M059J (cell line): ENCODE measurements at regions not wholly inside any gene's neighbourhood (a gene's known extent, or its start where the extent isn't known, plus 50 kb on each side); places are given as distances from the start of the nearest gene placed in this dataset.
"Not testable (repeated sequence)": the region's sequence is repeated elsewhere in the genome, so short reads cannot be mapped to it uniquely, and the experiment has no call there.

ENCODE experiments used
- DNase-seq: peaks from one replicate; pipeline ENCODE4 v3.0.0-alpha.2; 2012; ENCODE audit warnings: low read depth

DNA sequence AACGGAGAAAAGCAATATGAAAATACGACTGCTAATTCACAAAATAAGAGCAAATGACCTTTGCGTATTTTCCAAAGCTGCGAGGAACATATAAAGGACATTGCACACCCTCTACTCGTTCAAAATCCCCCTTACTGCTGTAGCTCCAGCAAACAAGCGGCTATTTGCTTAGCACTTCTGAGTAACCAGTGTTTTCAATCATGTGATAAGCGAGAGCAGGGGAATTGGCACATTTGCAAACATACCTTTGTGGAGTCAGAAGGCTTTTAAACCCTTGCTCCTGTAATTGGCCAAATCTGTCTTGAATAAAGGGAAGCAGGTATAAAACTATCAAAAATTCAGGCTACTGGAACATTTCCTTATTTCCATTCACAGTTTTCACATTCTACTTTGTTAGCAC lies 610.2 kb downstream of the UBE2NL start:
- no peak for DNase-seq

DNA sequence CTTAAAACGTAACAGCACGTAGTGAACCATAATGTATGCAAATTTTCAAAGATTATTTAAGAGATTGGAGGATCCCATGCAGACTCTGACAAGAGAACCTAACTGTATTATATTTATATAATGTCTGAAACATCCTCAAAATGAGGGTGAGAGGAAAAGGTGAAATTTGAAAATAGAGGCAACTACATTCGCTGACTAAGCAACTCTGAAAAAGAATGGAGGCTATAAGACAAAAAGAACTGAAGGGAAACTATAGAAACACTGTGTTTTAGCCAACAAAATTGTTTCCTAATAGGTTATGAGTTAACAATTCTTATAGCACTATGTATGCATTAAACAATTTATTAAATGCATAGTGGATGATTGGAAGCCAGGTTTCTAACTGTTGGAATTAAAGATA lies 648.0 kb downstream of the UBE2NL start:
- no peak for DNase-seq

DNA sequence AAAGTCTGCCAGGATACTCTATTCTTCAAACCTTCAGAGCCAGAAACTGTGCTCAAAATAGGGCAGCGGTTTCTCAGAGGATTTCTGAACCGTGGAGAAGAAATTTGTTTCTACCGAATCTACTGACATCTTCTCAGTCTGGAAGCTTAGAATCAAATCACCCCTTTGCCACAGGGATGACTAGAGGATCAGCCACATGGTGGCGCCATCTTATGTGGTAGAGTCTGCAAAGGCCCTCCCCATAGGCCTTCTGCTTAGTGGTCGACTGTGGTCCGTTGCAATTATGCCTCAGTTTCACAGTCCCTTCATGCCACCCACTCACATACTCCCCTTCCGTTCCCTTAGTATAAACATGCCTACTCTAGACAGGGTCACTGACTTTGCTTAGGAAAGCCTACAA lies 680.7 kb upstream of the SPANXN1 start:
- no peak for DNase-seq

DNA sequence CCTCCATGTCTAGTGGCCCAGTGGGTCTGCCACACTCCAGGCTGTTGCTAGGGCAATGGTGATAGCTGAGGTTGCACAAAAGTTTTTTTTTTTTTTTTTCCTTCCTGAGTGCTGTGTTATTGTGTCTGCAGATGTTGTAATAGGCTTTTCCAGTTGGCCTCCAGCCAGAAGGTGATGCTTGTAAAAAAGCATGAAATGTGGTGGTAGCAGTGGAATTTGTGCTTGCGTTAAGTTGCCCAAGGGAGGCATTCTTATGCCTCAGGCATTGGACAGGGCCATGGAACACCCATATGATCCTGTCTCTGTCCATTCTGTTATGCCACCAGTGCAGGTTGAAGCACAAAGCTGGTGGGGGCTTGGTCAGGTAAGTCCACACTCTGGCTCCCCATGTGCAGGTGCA lies 660.5 kb upstream of the SPANXN1 start:
- DNase-seq = peak; percentile 1

DNA sequence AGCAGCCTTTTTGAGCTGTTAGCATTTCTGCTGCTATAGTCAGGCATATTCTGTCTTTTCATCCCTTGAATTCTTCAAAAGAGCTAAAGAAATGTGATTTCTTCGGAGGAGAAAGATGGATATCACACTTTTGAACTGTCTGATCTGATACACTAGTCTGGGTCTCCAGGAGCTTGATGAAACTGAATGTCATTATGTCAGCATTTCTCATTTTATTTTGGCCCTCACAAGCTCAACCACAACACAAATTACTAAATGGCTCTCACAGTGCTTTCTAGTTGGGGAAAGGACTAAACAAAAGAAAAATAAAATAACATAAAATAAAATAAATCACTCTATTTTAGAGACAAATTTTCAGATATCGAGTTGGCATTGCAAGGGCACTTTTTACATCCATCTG lies 655.3 kb upstream of the SPANXN1 start:
- no peak for DNase-seq

DNA sequence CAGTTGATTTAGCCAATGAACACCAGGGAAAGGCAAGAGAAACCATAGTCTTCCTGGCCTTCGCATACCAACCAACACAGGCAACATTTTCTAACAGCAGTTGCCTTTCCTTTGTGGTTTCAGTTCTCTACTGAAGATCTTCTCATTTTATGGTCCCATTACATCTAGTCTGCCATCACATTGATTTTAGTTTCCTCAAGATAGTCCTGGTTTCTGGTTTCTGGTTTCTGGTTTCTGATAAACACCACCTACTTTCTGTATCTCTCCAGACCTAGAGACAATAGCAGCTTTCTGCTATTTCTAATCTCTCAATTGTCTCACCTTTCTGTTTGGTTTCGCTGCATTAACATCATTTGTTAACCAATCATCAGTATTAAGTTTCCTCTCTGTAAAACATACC lies 646.3 kb upstream of the SPANXN1 start:
- no peak for DNase-seq

DNA sequence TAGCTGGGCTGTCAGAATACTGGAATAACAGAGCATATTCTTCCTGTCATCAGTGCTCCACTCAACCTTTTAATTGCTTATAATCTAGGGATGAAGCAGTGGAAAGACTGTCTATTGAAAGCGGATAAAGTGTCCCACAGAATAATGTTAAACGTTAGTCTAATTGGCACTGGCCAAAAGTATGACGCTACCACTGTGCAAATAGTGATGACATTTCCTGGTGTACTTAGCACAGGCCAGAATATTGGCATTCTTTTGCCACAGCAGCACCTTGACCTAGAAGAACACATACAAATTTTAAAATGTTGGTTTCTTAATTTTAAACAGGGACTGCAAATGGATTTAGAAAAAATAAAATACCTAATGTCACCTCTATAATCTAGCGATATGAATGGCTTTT lies 635.2 kb upstream of the SPANXN1 start:
- no peak for DNase-seq

DNA sequence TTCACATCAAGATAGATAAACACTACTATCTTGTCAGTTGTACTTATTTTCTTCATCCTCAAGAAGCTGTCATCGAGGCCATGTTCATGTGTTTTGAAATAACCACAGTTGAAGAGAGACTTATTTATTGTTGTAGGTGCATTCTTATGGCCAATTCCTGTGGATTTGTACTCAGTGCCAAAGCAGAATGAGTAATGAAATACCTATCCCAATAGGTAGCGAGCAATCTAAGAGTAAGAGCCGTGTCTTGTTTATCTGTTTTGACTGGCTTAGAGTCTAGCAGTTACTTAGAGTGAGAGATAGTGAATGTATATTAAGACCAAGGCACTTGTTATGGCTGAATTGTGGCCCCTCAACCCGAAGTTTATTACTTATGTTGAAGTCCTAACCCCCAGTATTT lies 631.0 kb upstream of the SPANXN1 start:
- DNase-seq = no peak

DNA sequence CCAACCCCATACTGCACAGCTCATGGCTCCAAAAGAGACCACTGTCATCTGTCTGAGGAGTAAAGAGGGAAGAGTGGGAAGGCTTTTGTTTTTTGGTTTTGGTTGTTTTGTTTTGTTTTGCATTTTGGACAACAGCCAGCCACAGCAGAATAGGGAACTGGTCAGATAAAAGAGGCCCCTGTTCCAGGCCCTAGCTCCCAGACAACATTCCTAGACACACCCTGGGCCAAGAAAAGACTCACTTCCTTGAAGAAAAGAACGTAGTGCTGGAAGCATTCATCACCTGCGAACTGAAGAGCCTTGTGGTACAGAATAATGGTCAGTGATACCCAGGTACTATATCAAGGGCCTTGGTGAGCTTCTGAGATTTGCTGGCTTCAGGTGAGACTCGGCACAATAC lies 619.4 kb upstream of the SPANXN1 start:
- no peak for DNase-seq

DNA sequence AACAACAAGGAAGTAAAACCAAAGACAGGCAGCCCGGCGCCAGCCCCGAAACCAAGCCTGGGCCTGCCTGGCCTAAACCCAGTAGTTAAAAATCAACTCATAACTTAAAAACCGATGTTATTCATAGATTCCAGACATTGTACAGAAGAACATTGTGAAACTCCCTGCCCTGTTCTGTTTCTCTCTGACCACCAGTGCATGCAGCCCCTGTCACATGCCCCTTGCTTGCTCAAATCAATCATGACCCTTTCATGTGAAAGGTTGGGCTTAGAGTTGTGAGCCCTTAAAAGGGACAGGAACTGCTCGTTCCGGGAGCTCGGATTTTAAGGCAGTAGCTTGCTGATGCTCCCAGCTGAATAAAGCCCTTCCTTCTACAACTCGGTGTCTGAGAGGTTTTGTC lies 612.9 kb upstream of the SPANXN1 start:
- DNase-seq = not testable (repeated sequence)

DNA sequence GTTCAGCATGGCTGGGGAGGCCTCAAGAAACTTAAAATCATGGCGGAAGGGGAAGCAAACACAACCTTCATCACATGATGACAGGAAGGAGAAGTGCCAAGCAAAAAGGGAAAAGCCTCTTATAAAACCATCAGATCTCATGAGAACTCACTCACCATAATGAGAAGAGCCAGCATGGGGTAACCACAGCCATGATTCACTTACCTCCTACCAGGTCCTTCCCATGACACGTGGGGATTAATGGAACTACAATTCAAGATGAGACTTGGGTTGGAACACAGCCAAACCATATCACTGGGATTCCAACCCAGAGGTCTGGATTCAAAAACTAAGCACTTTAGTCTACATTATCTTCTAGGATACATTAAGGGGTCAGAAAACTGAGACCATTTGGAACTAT lies 609.6 kb upstream of the SPANXN1 start:
- DNase-seq = peak; percentile 17

DNA sequence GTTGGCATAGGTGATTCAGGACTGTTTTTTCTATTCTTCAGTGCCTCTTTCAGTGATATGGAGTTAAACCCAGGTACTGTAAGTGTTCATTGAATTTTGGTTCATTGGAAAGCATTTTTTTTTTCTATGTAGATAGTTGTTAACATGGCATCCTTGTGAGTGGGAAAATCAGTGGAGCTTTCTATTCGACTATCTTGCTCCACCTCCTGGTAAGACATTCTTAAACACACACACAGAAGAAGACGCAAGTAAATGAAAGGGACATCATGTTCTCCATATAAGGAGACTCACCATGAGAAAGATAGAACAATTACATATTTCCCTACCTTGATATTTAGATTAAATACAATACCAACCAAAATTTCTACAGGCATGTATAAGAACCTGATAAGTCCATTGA lies 598.5 kb upstream of the SPANXN1 start:
- DNase-seq = no peak

DNA sequence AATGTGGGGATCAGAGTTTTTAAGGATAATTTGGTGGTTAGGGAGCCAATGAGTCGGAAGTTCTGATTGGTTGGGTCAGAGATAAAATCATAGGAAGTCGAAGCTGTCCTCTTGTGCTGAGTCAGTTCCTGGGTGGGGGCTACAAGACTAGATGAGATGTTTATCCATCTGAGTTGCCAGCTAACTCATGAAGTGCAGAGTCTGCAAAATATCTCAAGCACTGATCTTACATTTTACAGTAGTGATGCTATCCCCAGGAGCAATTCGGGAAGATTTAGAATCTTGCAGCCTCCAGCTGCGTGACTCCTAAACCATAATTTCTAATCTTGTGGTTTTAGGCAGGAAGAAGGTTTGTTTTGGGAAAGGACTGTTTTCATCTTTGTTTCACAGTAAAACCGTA lies 565.8 kb upstream of the SPANXN1 start:
- peak; percentile 15 for DNase-seq

DNA sequence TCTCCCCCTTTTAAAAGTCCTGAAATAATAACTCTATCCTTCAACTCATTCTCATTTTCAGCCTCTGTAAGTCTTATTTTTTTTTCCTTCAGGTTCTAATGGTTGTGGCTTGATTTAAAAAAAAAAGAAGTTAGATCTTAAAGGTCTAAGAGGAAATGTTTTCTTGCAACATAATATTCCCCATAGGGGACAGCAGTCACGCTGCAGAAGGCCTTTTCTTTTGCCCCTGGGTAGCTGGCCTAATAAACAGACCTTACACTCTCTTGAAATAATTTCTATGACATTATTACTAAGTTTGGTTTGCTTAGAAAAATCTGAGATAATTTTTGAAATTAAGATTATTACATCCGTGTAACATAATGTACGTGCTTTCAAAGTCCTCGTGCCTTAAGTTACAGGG lies 564.1 kb upstream of the SPANXN1 start:
- no peak for DNase-seq

DNA sequence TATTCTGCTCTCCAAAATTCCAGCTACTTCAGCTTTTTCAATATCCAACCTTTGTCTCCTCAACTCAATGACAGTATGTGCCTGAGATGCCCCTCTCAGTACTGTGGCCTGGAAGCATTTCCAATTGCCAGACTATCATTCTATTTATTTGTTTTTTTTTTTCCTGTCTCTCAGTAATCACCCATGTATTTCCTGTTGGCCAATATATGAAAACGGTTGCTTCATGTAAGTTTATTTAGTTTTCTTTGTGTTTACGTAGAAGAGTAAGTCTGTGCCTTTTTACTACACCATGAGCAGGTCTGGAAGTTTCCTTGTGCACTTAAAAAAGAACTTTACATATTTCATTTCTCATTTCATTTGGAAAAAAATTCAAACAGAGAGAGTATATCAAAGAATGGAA lies 537.5 kb upstream of the SPANXN1 start:
- DNase-seq = no peak

DNA sequence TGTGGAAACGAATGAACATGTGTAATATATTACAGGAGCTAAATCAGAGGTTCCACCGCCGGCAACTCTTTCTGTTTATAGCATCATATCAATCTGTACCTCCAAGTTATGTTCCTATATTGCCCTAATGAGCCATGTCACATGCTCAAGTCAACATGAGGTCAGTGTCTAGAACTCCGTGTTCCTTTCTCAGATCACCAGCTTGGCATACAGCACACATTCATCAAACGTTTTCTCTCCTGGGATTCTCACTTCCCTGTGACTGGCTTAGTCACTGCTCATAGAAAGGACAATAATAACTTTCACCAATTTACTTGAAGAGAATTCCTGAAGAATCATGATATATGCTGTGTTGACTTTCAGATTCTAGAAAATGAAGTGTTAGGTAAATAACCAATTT lies 532.0 kb upstream of the SPANXN1 start:
- DNase-seq = no peak

DNA sequence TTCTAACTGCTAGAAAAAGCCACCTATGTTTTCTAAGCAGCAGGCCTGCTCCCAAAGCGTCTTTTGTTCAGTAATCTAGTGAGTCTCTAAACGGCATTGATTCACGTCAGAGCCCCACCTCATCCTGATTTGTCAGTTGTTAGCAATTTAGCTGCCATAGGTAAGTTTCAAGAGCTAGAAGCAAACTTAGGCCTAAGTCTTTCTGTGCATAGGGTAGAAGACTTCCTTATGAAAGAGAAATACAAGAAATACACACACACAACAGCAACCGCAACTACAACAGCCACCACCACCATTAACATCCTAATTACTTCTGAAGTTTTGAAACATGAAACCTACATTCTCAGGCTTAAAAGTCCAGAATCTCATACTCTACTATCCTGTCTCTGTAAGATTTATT lies 531.1 kb upstream of the SPANXN1 start:
- DNase-seq = no peak

DNA sequence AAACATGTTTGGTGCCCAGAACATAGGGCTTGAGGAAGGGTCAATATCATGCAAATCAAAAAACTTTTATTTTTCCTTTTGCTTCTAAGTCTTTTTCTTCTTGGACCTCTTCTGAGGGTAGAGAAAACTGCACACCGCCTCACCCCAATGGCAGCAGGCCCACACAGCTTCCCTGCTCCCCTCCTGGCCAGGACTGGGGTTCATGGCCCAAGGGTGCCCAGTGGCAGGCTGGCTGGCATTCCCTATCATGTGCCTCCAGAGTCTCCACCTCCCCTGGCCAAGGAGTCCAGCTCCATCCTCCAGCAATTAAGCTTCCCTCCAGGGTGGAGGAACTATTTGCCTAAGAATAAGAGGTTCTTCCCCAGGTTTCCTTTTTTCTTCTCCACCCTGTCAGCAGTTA lies 529.6 kb upstream of the SPANXN1 start:
- no peak for DNase-seq

DNA sequence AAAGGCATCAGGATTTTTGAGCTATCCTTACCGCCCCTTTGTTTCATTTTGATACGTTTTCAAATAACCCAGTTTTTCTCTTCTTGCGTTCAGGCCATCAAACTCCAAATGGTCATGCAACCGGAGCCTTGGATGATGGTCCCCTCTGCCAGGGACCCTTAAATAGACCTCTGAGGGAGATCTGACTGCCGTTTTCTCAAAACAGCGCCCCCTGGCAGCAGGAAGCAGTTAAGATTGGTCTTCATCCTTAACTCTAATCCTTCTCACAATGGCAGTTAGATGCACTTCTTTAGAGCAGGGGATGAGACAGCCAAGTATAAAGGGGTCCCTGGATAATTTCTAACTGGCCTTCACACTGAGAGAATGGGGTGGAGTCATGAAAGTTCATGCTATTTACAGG lies 525.0 kb upstream of the SPANXN1 start:
- no peak for DNase-seq

DNA sequence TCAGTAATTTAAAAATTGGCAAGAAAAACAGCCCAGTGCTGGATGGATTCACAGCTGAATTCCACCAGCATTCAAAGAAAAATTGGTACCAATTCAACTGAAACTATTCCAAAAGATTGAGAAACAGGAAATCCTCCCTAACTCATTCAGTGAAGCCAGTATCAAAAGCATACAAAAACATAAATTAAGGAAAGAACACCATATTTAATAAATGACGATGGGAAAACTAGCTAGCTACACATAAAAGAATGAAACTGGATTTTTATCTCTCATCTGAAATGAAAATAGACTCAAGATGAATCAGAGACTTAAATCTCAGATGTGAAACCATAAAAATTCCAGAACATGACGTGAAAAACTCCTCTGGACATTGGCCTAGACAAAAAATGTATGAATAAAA lies 516.8 kb upstream of the SPANXN1 start:
- no peak for DNase-seq

DNA sequence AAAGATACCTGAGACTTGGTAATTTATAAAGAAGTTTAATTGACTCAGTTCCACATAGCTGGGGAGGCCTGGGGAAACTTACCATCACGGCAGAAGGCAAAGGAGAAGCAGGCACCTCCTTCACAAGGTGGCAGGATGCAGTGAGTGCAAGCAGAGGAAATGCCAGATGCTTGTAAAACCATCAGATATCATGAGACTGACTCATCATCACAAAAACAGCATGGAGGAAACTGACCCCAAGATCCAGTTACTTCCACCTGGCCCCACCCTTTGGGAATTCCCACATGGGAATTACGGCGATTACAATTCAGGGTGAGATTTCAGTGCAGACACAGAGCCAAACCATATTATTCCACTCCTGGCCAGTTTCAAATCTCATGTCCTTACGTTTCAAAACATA lies 514.7 kb upstream of the SPANXN1 start:
- DNase-seq = peak; percentile 3

DNA sequence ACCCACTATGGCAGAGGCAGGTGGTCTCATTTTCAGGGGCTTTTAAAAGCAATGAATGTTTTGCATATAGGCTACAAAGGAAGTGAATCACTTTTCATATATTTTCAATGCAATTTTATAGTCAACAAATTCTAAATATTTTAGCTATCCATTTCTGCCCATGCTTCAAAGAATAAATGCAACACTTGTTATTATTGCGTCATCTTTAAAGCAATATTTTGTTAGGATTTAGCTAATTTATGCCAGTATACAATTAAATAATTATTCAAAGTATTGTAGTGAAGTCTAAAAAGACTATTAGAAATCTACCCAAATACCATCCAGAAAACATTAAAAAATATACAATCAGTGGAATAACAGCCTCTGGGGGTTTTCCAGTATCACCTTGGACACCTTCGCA lies 509.1 kb upstream of the SPANXN1 start:
- DNase-seq = no peak

DNA sequence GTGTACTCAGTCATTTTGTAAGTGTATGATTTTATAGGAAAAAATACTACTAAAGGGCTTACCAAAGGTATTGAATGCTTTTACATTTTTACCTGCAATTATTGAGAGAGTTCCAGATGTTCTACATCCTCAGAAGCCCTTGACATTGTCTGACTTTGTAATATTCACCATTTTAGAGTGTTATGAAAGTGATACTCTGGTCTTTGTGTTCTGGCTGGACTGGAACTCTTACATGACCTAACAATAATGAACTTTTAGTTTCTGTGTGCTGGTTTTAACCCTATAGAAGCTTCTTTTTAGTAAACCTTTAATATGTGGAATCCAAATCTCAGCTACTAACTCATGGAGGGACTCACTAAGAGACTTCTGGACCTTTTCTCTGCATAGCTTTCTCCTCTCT lies 478.8 kb upstream of the SPANXN1 start:
- DNase-seq = no peak

DNA sequence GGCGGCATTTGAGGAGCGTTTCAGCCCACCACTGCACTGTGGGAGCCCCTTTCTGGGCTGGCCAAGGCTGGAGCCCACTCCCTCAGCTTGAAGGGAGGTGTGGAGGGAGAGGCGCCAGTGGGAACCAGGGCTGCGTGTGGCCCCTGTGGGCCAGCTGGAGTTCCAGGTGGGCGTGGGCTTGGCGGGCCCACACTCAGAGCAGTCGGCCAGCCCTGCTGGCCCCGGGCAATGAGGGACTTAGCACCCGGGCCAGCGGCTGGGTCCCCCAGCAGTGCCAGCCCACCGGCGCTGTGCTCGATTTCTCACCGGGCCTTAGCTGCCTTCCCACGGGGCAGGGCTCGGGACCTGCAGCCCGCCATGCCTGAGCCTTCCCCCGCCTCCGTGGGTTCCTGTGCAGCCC lies 463.8 kb upstream of the SPANXN1 start:
- DNase-seq = not testable (repeated sequence)

DNA sequence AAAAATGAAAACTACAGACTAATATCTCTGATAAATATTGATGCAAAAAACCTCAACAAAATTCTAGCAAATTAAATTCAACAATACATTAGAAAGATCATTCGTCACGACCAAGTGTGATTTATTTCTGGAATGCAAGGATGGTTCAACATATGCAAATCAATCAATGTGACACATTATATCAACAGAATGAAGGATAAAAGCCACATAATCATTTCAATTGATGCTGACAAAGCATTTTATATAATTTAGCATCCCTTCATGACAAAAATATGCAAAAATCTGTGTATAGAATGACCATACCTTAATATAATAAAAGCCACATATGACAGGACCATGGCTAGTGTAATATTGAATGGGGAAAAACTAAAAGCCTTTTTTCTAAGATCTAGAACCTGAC lies 457.2 kb upstream of the SPANXN1 start:
- no peak for DNase-seq
